ENCODE measurements at regions not wholly inside any gene's neighbourhood (a gene's known extent, or its start where the extent isn't known, plus 50 kb on each side); places are given as distances from the start of the nearest gene placed in this dataset.

DNA sequence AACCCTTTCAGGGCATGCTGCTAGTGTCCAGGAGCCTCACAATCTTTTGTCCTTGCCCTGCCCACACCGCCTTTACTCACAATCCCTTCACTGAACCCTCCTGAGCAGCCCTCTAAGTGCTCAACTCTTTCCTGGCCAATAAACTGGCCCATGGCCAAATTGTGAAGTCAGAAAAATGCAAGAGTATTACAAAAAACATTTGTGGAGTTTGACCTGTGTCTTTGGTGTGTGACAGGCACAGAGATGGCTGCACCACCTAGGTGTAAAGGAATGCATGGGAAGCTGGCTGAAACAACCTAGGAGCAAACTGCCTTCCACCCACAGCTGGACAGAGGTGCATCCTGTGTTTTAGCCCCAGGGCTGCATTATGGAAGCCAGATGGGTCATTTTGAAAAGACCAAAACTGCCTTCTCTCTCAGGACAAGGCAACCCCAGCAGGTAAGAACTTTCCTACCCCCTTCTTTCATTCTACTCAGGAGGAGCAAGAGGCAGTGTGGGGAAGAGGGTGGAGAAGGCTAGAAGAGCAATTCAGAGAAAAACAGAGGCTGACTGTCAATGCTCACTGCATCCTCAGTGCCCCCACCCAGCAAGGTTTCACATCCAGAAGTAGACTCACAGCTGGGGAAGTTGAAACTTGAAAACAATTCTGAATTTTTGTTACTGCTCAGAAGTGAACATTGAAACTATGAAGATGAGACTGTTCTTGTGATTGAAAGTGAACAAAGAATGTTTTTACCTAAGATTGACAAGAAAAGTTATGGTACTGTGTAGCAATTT, 78.6 kb downstream of the TRIM42 start:
- peaks cover 7 to 10% of the 10 kb centered on the region in 2 donors for H3K4me1 Mint-ChIP-seq
- 30% methylated on average over 1 of the region's 1 CpG for WGBS (ENCODE audit: insufficient coverage)
- H3K4me3 Mint-ChIP-seq, result no peak overlapping the region
- no peak overlapping the region for H3K27ac ChIP-seq (ENCODE audit: low read length)
- peaks cover 0 to 2% of the 10 kb centered on the region in 2 donors for H3K9me3 Mint-ChIP-seq
- TF ChIP-seq, protein P1, sequence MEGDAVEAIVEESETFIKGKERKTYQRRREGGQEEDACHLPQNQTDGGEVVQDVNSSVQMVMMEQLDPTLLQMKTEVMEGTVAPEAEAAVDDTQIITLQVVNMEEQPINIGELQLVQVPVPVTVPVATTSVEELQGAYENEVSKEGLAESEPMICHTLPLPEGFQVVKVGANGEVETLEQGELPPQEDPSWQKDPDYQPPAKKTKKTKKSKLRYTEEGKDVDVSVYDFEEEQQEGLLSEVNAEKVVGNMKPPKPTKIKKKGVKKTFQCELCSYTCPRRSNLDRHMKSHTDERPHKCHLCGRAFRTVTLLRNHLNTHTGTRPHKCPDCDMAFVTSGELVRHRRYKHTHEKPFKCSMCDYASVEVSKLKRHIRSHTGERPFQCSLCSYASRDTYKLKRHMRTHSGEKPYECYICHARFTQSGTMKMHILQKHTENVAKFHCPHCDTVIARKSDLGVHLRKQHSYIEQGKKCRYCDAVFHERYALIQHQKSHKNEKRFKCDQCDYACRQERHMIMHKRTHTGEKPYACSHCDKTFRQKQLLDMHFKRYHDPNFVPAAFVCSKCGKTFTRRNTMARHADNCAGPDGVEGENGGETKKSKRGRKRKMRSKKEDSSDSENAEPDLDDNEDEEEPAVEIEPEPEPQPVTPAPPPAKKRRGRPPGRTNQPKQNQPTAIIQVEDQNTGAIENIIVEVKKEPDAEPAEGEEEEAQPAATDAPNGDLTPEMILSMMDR (IDR thresholded peaks at IDR 0.05), result no peak
- ATAC-seq (no peak), DNase-seq (no peak)
- no peak overlapping the region for H3K4me3 ChIP-seq (ENCODE audit: low read length)
- H3K27ac Mint-ChIP-seq, result no peak overlapping the region
- peaks cover 10% of the 10 kb centered on the region for H3K4me1 ChIP-seq (ENCODE audit: control insufficient read depth, insufficient read depth, low read length)
- H3K27me3 ChIP-seq (ENCODE audit: control insufficient read depth, insufficient read depth, low read length), result no peaks in the 10 kb centered on the region
- H3K36me3 ChIP-seq (ENCODE audit: control insufficient read depth, insufficient read depth, low read length), result no peaks in the 10 kb centered on the region
- H3K27me3 Mint-ChIP-seq (ENCODE audit: low read depth in 2 of 2), result peaks cover 13 to 17% of the 10 kb centered on the region in 2 donors
- no peaks in the 10 kb centered on the region for H3K36me3 Mint-ChIP-seq
- intact Hi-C loops (cut with micrococcal nuclease), result no loop called here
- H3K9me3 ChIP-seq (ENCODE audit: control insufficient read depth, insufficient read depth, low read length), result no peaks in the 10 kb centered on the region

DNA sequence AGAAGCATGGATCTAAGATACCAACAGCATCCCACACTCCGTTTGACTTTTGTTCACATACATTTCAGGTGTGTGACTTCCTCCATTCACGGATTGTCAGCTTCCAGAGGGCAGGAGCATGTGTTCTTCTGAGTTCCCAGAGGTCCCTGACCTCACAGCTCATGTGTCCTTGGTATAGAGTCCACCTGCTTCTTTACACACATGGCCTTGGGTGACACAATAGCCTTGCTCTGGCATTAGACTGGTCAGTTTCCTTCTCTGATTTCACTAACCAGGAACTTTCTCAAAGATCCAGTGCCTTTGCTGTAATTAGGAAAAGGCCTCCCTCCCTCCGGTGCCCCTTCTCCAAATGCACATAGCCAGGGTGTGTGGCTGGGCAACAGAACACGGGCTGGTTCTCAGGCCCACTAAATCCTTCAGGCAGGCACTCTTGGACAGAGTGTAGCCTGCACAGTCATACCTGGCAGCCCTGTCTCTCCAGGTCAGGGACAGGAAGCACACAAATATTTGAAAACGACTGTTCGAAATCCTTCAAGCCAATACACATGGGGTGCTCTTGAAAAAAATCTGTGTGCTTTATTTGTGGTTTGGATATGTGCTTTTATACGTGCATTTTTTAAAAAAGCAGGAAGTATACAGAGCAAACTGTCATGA, 81.1 kb downstream of the TRIM42 start:
- intact Hi-C loops (cut with micrococcal nuclease), result no loop called here
- no peak overlapping the region for H3K27ac ChIP-seq (ENCODE audit: low read length)
- H3K4me3 ChIP-seq (ENCODE audit: low read length), result no peak overlapping the region
- Mint-ChIP-seq H3K36me3 (no peaks in the 10 kb centered on the region), H3K9me3 (no peaks in the 10 kb centered on the region), H3K4me3 (no peak overlapping the region), H3K27ac (no peak overlapping the region), H3K4me1 (peaks cover 7 to 9% of the 10 kb centered on the region in 2 donors), H3K27me3 (ENCODE audit: low read depth in 2 of 2) (peaks cover 4 to 19% of the 10 kb centered on the region in 2 donors)
- DNase-seq (no peak), ATAC-seq (no peak)
- TF ChIP-seq, protein P1 (IDR thresholded peaks at IDR 0.05), result no peak
- no peaks in the 10 kb centered on the region for H3K9me3 ChIP-seq (ENCODE audit: control insufficient read depth, insufficient read depth, low read length)
- 37% methylated on average over 7 of the region's 7 CpGs for WGBS (ENCODE audit: insufficient coverage)
- no peaks in the 10 kb centered on the region for H3K27me3 ChIP-seq (ENCODE audit: control insufficient read depth, insufficient read depth, low read length)
- H3K4me1 ChIP-seq (ENCODE audit: control insufficient read depth, insufficient read depth, low read length), result peaks cover 10% of the 10 kb centered on the region
- H3K36me3 ChIP-seq (ENCODE audit: control insufficient read depth, insufficient read depth, low read length), result no peaks in the 10 kb centered on the region

DNA sequence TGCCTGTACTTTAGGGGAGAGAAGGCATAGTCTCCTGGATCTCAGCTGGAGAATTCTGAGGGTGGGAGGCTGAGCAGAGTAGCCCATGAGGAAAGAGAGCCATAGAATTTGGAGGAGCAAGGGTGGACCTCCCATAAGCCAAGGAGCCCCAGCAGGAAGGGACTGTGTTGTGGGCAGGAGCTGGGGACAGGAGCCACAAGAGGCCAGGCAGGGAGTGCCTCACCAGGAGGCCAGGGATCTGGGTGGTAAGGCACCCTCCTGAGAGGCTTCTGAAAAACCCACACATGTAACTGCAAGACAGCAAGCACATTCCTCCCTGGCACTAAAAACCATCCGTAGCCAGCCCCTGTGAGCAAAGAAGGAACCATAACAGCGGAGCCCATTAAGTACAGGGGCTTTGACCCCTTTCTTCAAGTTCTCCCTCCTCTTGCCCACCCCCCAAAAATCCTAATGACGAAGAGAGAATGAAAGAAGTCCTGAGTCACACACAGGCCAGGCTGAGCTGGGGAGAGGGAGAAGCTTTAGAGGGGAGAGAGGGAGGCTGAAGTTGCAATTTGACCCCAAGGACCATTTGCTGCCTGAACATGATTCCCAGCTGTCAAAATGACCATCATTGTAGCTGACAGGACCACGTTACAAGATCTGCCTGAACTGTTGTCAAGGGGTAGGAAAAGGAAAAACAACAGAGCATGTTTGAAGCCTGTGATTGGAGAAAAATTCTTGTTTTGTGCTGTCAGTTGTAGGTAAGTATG, 82.6 kb downstream of the TRIM42 start:
- no peak for DNase-seq

More for the DNA sequence above, 82.6 kb downstream of the TRIM42 start:
- H3K36me3 Mint-ChIP-seq, result no peaks in the 10 kb centered on the region
- H3K4me3 Mint-ChIP-seq, result no peak overlapping the region
- ATAC-seq, result no peak
- H3K4me1 Mint-ChIP-seq, result no peaks in the 10 kb centered on the region
- H3K36me3 ChIP-seq (ENCODE audit: control insufficient read depth, insufficient read depth, low read length), result no peaks in the 10 kb centered on the region
- H3K27ac ChIP-seq (ENCODE audit: low read length), result no peak overlapping the region
- H3K27me3 Mint-ChIP-seq (ENCODE audit: low read depth in 2 of 2), result peaks cover 4 to 19% of the 10 kb centered on the region in 2 donors
- TF ChIP-seq, protein P1 (IDR thresholded peaks at IDR 0.05), result no peak
- no peaks in the 10 kb centered on the region for H3K9me3 Mint-ChIP-seq
- intact Hi-C loops (cut with micrococcal nuclease), result no loop called here
- H3K4me3 ChIP-seq (ENCODE audit: low read length), result no peak overlapping the region
- 80% methylated on average over 4 of the region's 4 CpGs for WGBS (ENCODE audit: insufficient coverage)
- H3K4me1 ChIP-seq (ENCODE audit: control insufficient read depth, insufficient read depth, low read length), result peaks cover 4% of the 10 kb centered on the region
- no peak overlapping the region for H3K27ac Mint-ChIP-seq
- H3K9me3 ChIP-seq (ENCODE audit: control insufficient read depth, insufficient read depth, low read length), result no peaks in the 10 kb centered on the region
- no peaks in the 10 kb centered on the region for H3K27me3 ChIP-seq (ENCODE audit: control insufficient read depth, insufficient read depth, low read length)
